22Rv1 (cell line): ENCODE measurements at regions not wholly inside any gene's neighbourhood (a gene's known extent, or its start where the extent isn't known, plus 50 kb on each side); places are given as distances from the start of the nearest gene placed in this dataset.

ENCODE experiments used
- H3K27ac ChIP-seq: fragments of 450-650 bp; 2 replicates; pipeline ENCODE4 v1.5.1; 2017
- CTCF ChIP-seq: fragments of 450-650 bp; IDR thresholded peaks from 2 replicates; pipeline ENCODE4 v1.5.1; 2017; ENCODE audit warnings: mild to moderate bottlenecking
- ZFX ChIP-seq: fragments of 450-650 bp; IDR thresholded peaks from 2 replicates; pipeline ENCODE4 v1.6.1; 2017; ENCODE audit warnings: antibody characterized with exemption, borderline replicate concordance

- TF ChIP-seq CTCF: no peak
- no peak for TF ChIP-seq ZFX
- H3K27ac ChIP-seq: no peak overlapping the region
Measured at GRCh38 chr4:140316799-140317198, 56.6 kb upstream of the SCOC start.

GRCh38 chr4:140315970-140316369 lies 57.5 kb upstream of the SCOC start:
- no peak overlapping the region for H3K27ac ChIP-seq
- TF ChIP-seq CTCF (no peak), ZFX (no peak)

- no peak overlapping the region for H3K27ac ChIP-seq
- TF ChIP-seq CTCF: no peak
- no peak for TF ChIP-seq ZFX
Measured at GRCh38 chr4:140315438-140315837, 58.0 kb upstream of the SCOC start.

GRCh38 chr4:140315019-140315418 lies 58.4 kb upstream of the SCOC start:
- TF ChIP-seq CTCF (no peak), ZFX (no peak)

GRCh38 chr4:140312100-140312499 lies 61.3 kb upstream of the SCOC start:
- TF ChIP-seq ZFX: no peak
- no peak for TF ChIP-seq CTCF

More at GRCh38 chr4:140315019-140315418, 58.4 kb upstream of the SCOC start:
- H3K27ac ChIP-seq: no peak overlapping the region

GRCh38 chr4:140311257-140311835 lies 62.1 kb upstream of the SCOC start:
- no peak overlapping the region for H3K27ac ChIP-seq

More at GRCh38 chr4:140312100-140312499, 61.3 kb upstream of the SCOC start:
- no peak overlapping the region for H3K27ac ChIP-seq

More at GRCh38 chr4:140311257-140311835, 62.1 kb upstream of the SCOC start:
- TF ChIP-seq ZFX (no peak), CTCF (no peak)
